ENCODE measurements at regions not wholly inside any gene's neighbourhood (a gene's known extent, or its start where the extent isn't known, plus 50 kb on each side); places are given as distances from the start of the nearest gene placed in this dataset.
"Not testable (repeated sequence)": the region's sequence is repeated elsewhere in the genome, so short reads cannot be mapped to it uniquely, and the experiment has no call there.

GRCh38 chr4:86413426-86413825 is 53.6 kb upstream of the MAPK10 start:
- not testable (repeated sequence) for FAIRE-seq

GRCh38 chr4:86414686-86415085 is 54.8 kb upstream of the MAPK10 start:
- no peak for FAIRE-seq

GRCh38 chr4:86416081-86416480 is 56.2 kb upstream of the MAPK10 start:
- no peak for FAIRE-seq

GRCh38 chr4:86421461-86421860 is 61.6 kb upstream of the MAPK10 start:
- no peak for FAIRE-seq

GRCh38 chr4:86431543-86432116 is 71.8 kb upstream of the MAPK10 start:
- no peak for FAIRE-seq

- FAIRE-seq, result no peak
Observed at GRCh38 chr4:86432559-86433134, 72.8 kb upstream of the MAPK10 start.

- no peak for FAIRE-seq
Observed at GRCh38 chr4:86439293-86439692, 79.4 kb upstream of the MAPK10 start.

GRCh38 chr4:86441175-86441936 is 81.5 kb upstream of the MAPK10 start:
- FAIRE-seq, result no peak

GRCh38 chr4:86442881-86443280 is 83.0 kb upstream of the MAPK10 start:
- FAIRE-seq, result no peak

GRCh38 chr4:86443495-86443894 is 83.6 kb upstream of the MAPK10 start:
- FAIRE-seq, result no peak

GRCh38 chr4:86446996-86447395 is 87.1 kb upstream of the MAPK10 start:
- no peak for FAIRE-seq

GRCh38 chr4:86448871-86449270 is 89.0 kb upstream of the MAPK10 start:
- FAIRE-seq, result no peak

- no peak for FAIRE-seq
Observed at GRCh38 chr4:86449746-86450588, 90.1 kb upstream of the MAPK10 start.

- no peak for FAIRE-seq
Observed at GRCh38 chr4:86450861-86451260, 91.0 kb upstream of the MAPK10 start.

- no peak for FAIRE-seq
Observed at GRCh38 chr4:86451560-86452330, 91.9 kb upstream of the MAPK10 start.

- FAIRE-seq, result no peak
Observed at GRCh38 chr4:86452422-86452891, 92.6 kb upstream of the MAPK10 start.

GRCh38 chr4:86452924-86453531 is 93.2 kb upstream of the MAPK10 start:
- no peak for FAIRE-seq

- FAIRE-seq, result not testable (repeated sequence)
Observed at GRCh38 chr4:86453611-86454072, 93.8 kb upstream of the MAPK10 start.

GRCh38 chr4:86461849-86462248 is 102.0 kb upstream of the MAPK10 start:
- no peak for FAIRE-seq

- no peak for FAIRE-seq
Observed at GRCh38 chr4:86472377-86473019, 112.6 kb upstream of the MAPK10 start.

- not testable (repeated sequence) for FAIRE-seq
Observed at GRCh38 chr4:86478151-86478550, 116.0 kb upstream of the PTPN13 start.

All from colon (tissue), 2 donors.